ENCODE measurements at regions not wholly inside any gene's neighbourhood (a gene's known extent, or its start where the extent isn't known, plus 50 kb on each side); places are given as distances from the start of the nearest gene placed in this dataset.

- no peaks in the 10 kb centered on the region for H3K4me1 ChIP-seq
- no peak overlapping the region for H3K27ac ChIP-seq (replicated peaks)
- no peak for DNase-seq
- no peaks in the 10 kb centered on the region for H3K9me3 ChIP-seq (replicated peaks)
- intact Hi-C loops (cut with micrococcal nuclease) = no loop called here
- no peak overlapping the region for H3K4me3 ChIP-seq
- no peaks in the 10 kb centered on the region for H3K36me3 ChIP-seq
- TF ChIP-seq CTCF (IDR thresholded peaks at IDR 0.05; ENCODE audit: borderline replicate concordance) = no peak
- no peaks in the 10 kb centered on the region for H3K27me3 ChIP-seq (ENCODE audit: low read depth)
Observed at GRCh38 chr10:78526347-78526746, 492.7 kb downstream of the RPS24 start.

- intact Hi-C loops (cut with micrococcal nuclease) = no loop called here
- no peaks in the 10 kb centered on the region for H3K36me3 ChIP-seq
- H3K27ac ChIP-seq (replicated peaks) = no peak overlapping the region
- TF ChIP-seq CTCF (IDR thresholded peaks at IDR 0.05; ENCODE audit: borderline replicate concordance) = no peak
- no peaks in the 10 kb centered on the region for H3K27me3 ChIP-seq (ENCODE audit: low read depth)
- H3K9me3 ChIP-seq (replicated peaks) = no peaks in the 10 kb centered on the region
- DNase-seq = no peak
- no peak overlapping the region for H3K4me3 ChIP-seq
- H3K4me1 ChIP-seq = no peaks in the 10 kb centered on the region
Observed at GRCh38 chr10:78527296-78527695, 493.6 kb downstream of the RPS24 start.

GRCh38 chr10:78528749-78529204, 495.1 kb downstream of the RPS24 start:
- intact Hi-C loops (cut with micrococcal nuclease) = no loop called here

GRCh38 chr10:78529262-78529661, 495.6 kb downstream of the RPS24 start:
- H3K27ac ChIP-seq (replicated peaks) = no peak overlapping the region
- no peaks in the 10 kb centered on the region for H3K27me3 ChIP-seq (ENCODE audit: low read depth)
- no peak for DNase-seq
- no peaks in the 10 kb centered on the region for H3K9me3 ChIP-seq (replicated peaks)
- TF ChIP-seq CTCF (IDR thresholded peaks at IDR 0.05; ENCODE audit: borderline replicate concordance) = no peak
- intact Hi-C loops (cut with micrococcal nuclease) = no loop called here
- no peaks in the 10 kb centered on the region for H3K36me3 ChIP-seq
- no peaks in the 10 kb centered on the region for H3K4me1 ChIP-seq
- no peak overlapping the region for H3K4me3 ChIP-seq

More at GRCh38 chr10:78528749-78529204, 495.1 kb downstream of the RPS24 start:
- no peak for DNase-seq
- Histone ChIP-seq H3K27me3 (ENCODE audit: low read depth) (no peaks in the 10 kb centered on the region), H3K9me3 (replicated peaks) (no peaks in the 10 kb centered on the region), H3K4me1 (no peaks in the 10 kb centered on the region), H3K27ac (replicated peaks) (no peak overlapping the region), H3K4me3 (no peak overlapping the region), H3K36me3 (no peaks in the 10 kb centered on the region)
- no peak for TF ChIP-seq CTCF (IDR thresholded peaks at IDR 0.05; ENCODE audit: borderline replicate concordance)

- H3K27me3 ChIP-seq (ENCODE audit: low read depth) = no peaks in the 10 kb centered on the region
- H3K4me3 ChIP-seq = no peak overlapping the region
- no peak for TF ChIP-seq CTCF (IDR thresholded peaks at IDR 0.05; ENCODE audit: borderline replicate concordance)
- intact Hi-C loops (cut with micrococcal nuclease) = no loop called here
- no peaks in the 10 kb centered on the region for H3K4me1 ChIP-seq
- H3K36me3 ChIP-seq = no peaks in the 10 kb centered on the region
- no peak for DNase-seq
- no peaks in the 10 kb centered on the region for H3K9me3 ChIP-seq (replicated peaks)
- no peak overlapping the region for H3K27ac ChIP-seq (replicated peaks)
Observed at GRCh38 chr10:78531088-78531487, 497.4 kb downstream of the RPS24 start.
